Activated T-cell treated with anti-CD3 and anti-CD28 coated beads for 24 hours (primary cell): ENCODE measurements at regions not wholly inside any gene's neighbourhood (a gene's known extent, or its start where the extent isn't known, plus 50 kb on each side); places are given as distances from the start of the nearest gene placed in this dataset.
"Not testable (repeated sequence)": the region's sequence is repeated elsewhere in the genome, so short reads cannot be mapped to it uniquely, and the experiment has no call there.

Experiments
- DNase-seq: peaks from one replicate; pipeline ENCODE4 v3.0.0-alpha.2; 2020; ENCODE audit warnings: low read depth

- no peak for DNase-seq
Measured at GRCh38 chr16:5207001-5207523, 109.5 kb upstream of the EEF2KMT start.

GRCh38 chr16:5206331-5206990 lies 108.9 kb upstream of the EEF2KMT start:
- DNase-seq, result no peak

GRCh38 chr16:5205361-5206040 lies 107.9 kb upstream of the EEF2KMT start:
- no peak for DNase-seq

- DNase-seq, result not testable (repeated sequence)
Measured at GRCh38 chr16:5203675-5204074, 106.1 kb upstream of the EEF2KMT start.

GRCh38 chr16:5200123-5200522 lies 102.5 kb upstream of the EEF2KMT start:
- no peak for DNase-seq

- DNase-seq, result no peak
Measured at GRCh38 chr16:5196204-5196603, 98.6 kb upstream of the EEF2KMT start.

- DNase-seq, result no peak
Measured at GRCh38 chr16:5193861-5194260, 96.3 kb upstream of the EEF2KMT start.

GRCh38 chr16:5188989-5189352 lies 91.4 kb upstream of the EEF2KMT start:
- DNase-seq, result no peak

GRCh38 chr16:5188318-5188988 lies 90.9 kb upstream of the EEF2KMT start:
- no peak for DNase-seq

GRCh38 chr16:5187402-5187952 lies 89.9 kb upstream of the EEF2KMT start:
- DNase-seq, result no peak

- no peak for DNase-seq
Measured at GRCh38 chr16:5186381-5186903, 88.8 kb upstream of the EEF2KMT start.

- DNase-seq, result no peak
Measured at GRCh38 chr16:5176505-5176904, 78.9 kb upstream of the EEF2KMT start.

- no peak for DNase-seq
Measured at GRCh38 chr16:5175266-5175665, 77.7 kb upstream of the EEF2KMT start.

- no peak for DNase-seq
Measured at GRCh38 chr16:5166486-5166885, 68.9 kb upstream of the EEF2KMT start.

GRCh38 chr16:5165429-5165828 lies 67.8 kb upstream of the EEF2KMT start:
- not testable (repeated sequence) for DNase-seq

GRCh38 chr16:5162801-5163200 lies 65.2 kb upstream of the EEF2KMT start:
- DNase-seq, result not testable (repeated sequence)

GRCh38 chr16:5161888-5162287 lies 64.3 kb upstream of the EEF2KMT start:
- DNase-seq, result not testable (repeated sequence)

GRCh38 chr16:5160010-5160409 lies 62.4 kb upstream of the EEF2KMT start:
- DNase-seq, result not testable (repeated sequence)

- not testable (repeated sequence) for DNase-seq
Measured at GRCh38 chr16:5159537-5159936, 61.9 kb upstream of the EEF2KMT start.

GRCh38 chr16:5158494-5158893 lies 60.9 kb upstream of the EEF2KMT start:
- no peak for DNase-seq

- not testable (repeated sequence) for DNase-seq
Measured at GRCh38 chr16:5156486-5156885, 58.9 kb upstream of the EEF2KMT start.

- not testable (repeated sequence) for DNase-seq
Measured at GRCh38 chr16:5154006-5154405, 56.4 kb upstream of the EEF2KMT start.
